Kidney capillary endothelial cell (primary cell): ENCODE measurements at regions not wholly inside any gene's neighbourhood (a gene's known extent, or its start where the extent isn't known, plus 50 kb on each side); places are given as distances from the start of the nearest gene placed in this dataset.

ENCODE experiments used
- DNase-seq: peaks from one replicate; pipeline ENCODE4 v3.0.0-alpha.2; 2018; ENCODE audit warnings: low spot score

GRCh38 chr7:155202106-155202871 is 95.4 kb upstream of the INSIG1 start:
- DNase-seq, result no peak

DNA sequence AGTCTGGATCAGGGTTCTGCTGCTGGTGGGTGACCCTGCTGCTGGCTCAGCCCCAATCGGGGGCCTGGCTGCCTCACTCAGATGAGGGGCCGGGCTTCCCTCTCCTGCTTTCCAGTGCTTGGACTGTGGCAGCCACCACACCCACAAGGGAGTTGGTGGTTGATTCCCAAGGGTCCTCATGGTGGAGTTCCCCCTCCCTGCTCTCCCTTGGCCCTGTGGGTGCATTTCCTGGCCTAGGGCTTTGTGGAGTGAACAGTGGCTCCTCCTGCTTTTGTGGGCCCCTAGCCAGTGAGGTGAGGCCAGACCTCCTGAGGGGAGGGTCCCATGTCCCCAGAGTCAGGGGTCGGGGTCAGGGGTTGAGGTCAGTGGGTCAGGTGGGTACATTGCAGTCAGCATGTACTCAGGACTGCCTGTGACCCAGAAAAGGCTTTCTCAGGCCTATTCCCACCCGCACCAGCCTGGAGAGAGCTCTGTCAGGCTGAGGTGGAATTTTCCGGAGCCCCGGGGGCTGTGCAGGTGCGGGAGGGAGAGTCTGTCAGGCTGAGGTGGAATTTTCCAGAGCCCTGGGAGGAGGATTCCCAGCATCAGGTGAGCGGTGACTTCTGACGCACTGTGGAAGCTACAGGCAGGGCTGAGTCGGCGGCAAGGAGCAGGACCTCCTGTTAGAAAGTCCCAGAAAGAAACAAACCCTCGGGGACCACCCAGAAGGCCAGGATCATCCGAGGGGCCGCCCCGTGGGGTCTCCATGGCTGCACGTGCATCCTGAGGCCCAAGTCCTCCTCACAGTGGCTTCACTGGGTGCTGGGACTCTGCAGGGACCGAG is 94.4 kb upstream of the INSIG1 start:
- DNase-seq, result no peak

DNA sequence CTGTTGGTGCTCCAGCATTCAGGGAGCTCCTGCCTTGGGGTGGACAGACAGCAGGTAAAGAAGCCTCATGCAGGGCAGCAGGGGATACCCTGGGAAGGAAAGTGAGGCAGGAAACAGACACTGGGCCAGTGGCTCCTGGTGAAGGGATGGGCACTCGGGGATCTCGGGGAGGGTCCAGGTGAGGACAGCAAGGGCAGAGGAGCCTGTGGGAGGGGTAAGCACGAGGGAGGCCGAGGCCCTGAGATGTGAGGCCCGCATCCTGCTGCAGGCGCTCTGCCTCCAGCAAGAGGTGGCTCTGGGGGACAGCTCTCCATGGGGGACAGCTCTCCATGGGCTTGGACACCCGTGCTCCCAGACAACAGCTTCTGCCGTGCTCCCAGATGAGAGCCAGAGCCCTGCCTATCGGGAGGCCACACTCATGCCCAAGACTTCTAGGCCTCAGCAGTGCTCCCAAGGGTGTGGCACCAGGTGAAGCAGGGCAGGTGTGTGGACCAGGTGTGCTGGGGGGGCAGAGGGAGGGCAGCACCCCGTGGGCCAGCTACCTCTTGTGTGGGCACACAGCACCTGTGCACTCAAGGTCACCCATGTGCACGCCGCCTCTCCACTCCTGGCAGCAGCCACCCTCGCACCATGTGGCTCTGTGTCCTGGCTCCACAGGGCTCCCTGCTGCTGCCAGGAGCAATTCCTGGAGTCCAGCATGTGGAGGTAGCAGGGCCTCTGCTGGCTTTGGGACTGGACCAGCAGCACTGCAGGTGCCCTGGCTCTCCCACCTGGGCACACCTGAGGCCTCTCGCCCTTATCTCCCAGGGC is 93.6 kb upstream of the INSIG1 start:
- no peak for DNase-seq

GRCh38 chr7:155204744-155205367 is 92.8 kb upstream of the INSIG1 start:
- no peak for DNase-seq

DNA sequence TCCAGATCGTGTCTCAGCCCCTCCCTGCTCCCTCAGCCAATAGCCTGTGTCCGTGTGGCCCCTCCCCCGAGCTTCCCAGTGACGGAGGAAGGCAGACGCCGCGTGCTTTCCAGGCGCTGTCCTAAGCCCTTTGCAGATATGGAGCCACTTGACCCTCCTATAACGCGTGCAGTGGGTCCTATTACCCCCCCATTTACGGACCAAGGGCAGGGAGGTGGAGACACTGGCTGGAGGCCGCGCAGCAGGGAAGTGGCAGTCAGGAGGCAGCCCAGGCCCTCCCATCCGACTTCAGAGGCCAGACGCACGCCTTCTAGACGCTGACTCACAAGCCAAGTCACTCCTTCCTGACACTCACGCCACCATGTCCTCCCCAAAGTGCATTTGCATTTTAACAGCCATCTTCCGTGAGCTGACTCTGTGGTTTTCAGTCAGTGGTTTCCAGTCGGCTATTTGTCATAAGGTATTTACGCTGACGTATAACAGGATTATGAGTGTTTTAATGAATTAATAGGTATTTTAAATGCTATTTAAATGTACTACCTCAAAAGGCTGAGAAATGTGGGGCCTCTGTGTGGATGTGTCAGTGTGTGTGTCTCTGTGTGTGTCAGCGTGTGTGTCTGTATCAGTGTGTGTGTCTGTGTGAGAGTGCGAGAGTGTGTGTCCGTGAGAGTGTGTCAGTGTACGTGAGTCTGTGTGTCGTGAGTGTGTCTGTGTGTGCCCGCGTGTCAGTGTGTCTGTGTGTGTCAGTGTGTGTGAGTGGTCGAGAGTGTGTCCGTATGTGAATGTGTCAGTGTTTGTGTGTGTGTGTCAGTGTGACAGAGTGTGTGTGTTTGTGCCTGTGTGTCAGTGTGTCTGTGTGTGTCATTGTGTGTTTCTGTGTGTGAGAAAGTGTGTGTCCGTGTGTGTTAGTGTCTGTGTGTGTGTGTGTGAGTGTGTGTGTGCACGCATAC is 92.0 kb upstream of the INSIG1 start:
- peak; percentile 98 for DNase-seq

DNA sequence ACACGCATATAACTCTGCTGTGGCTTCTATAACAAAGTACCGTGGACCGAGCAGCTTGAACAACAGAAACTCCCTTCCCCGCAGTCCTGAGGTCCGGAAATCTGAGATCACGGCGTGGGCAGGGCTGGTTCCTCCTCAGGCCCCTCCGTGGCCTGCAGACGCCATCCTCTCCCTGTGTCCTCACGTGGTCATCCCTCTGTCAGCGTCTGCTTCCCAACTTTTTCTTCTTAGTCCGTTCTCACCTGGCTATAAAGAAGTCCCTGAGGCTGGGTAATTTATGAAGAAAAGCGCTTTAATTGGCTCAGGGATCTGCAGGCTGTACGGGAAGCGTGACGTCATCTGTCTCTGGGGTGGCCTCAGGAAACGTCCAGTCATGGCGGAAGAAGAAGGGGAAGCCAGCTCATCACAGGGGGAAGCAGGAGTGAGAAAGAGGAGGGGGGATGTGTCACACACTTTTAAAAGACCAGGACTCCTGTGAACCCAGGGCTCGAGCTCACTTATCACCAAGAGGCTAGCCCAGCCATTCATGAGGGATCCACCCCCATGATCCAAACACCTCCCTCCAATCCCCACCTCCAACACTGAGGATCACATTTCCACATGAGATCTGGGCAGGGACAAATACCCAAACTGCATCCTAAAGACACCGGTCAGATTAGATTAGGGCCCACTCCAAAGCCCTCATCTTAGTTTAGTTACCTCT is 91.2 kb upstream of the INSIG1 start:
- DNase-seq, result peak; percentile 100

- no peak for DNase-seq
Observed at GRCh38 chr7:155207326-155208002, 90.2 kb upstream of the INSIG1 start.

DNA sequence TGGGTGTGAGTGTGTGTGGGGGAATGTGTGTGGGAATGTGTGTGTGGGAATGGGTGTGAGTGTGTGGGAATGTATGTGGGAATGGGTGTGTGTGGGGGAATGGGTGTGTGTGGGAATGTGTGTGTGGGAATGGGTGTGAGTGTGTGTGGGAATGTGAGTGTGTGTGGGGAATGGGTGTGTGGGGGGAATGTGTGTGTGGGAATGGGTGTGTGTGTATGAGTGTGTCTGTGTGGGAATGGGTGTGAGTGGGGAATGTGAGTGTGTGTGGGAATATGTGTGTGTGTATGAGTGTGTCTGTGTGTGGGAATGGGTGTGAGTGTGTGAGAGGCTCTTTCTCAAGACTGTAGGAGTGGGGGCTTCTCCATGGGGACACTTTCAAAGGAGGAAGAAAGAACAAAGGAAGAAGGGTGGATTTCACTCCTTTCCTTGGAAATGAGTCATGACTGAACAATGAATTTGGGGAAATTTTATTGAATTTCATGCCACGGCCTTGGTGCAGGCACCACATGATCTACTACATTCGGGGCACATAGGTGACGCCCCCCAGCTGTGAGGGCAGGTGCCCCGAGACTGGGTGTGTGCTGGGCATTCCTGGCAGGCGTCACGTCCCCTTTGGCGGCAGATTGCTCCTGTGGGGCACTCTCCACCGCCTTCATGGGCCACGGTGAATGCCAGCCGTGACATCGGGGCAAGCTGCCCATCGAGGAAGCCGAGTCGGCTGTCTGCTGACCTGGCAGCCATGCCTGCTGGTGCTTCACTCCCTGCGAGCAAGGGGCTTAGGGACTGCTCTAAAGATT is 88.8 kb upstream of the INSIG1 start:
- peak; percentile 72 for DNase-seq

DNA sequence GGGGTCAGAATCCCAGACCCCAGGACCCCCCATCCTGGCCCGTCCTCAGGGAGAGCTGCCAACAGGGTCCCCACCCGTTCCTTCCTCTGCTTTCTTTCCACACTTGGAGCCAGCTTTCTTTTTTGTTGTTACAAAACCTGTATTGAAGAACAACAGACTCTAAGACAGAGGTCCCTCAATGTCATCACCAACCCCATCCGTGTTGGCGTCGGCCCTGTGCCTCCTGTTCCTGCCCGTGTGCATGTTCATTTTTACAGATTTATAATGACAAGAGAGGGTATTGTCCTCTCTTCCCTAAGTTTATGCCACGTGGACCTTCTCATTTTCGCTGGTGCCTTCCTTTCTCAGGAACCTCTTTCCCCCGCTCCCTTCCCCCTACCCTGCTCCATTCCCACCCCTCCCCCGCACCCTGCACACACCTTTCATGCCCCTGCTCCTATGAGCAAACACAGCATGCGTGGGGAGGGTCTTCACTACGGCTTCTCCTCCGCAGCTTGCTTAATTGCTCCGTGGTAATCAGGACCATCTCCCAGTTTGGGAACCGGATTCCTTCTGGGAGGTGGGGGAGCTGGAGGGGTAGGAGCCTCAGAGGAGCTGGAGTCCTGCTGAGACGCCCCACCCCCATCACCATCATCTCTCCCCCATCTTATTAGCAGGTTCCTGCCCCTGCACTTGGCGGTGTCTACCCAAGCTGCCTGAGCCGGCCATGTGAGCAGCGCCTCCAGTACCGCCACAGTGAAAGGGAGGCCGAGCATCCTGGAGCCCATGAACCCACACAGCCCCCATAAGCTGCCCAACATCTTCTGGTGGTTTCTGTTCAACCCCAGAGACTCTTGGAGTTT is 88.0 kb upstream of the INSIG1 start:
- no peak for DNase-seq

DNA sequence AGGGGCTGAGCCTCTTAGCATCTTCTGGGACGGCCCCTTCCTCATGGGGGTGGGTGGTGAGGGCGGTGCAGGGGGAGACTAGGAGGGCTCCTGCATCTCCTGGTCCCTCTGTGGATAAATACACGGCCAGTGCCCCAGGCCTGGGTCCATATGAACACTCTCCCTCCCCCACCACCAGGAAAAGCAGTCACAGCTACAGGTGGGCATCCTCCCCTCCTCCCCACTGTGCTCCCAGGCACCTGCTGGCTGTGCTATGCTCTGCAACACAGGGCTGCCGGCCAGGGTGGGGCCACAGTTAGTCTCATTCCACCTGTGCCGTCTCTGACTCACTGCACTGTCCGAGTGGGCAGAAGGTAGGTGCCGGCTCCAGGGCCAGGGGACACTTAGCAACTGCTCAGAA is 87.3 kb upstream of the INSIG1 start:
- DNase-seq, result no peak

GRCh38 chr7:155211173-155211572 is 86.5 kb upstream of the INSIG1 start:
- DNase-seq, result no peak

DNA sequence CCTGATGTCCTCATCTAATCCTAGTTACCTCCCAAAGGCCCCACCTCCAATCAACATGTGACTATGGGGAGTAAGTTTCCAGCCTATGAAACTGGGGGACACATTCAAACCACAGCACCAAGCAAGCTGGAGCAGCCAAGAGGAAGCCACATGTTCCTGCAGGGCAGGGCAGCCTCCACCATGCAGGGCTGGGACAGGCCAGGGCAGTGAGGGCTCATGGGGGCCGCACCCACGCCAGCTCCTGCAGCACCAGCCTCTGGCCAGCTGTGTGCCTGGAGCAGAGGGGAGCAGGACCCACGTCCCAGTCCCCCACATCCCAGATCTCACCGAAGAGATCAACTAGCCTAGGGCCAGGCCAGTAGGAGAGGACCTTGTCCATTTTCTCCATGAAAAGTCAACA is 85.9 kb upstream of the INSIG1 start:
- DNase-seq, result no peak

- DNase-seq, result no peak
Observed at GRCh38 chr7:155212301-155213015, 85.2 kb upstream of the INSIG1 start.

DNA sequence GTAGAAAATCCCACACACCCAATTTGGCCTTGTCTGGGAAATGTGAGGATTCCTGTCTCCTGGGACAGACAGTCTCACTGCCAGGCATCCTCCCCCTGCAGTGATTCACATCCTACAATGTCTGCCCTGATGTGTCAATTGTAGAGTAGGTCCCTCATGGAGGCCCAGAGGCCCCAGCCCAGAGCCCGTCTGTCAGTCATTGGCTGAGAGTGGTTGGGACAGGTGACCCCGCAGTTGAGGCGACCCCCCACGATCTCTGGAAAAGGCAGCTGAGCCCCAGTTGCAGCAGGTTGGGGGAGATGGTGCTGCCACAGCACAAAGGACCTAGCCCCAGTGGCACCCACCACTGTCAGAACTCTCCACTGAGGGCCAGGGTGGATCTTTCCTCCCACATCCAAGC is 84.3 kb upstream of the INSIG1 start:
- peak; percentile 89 for DNase-seq

DNA sequence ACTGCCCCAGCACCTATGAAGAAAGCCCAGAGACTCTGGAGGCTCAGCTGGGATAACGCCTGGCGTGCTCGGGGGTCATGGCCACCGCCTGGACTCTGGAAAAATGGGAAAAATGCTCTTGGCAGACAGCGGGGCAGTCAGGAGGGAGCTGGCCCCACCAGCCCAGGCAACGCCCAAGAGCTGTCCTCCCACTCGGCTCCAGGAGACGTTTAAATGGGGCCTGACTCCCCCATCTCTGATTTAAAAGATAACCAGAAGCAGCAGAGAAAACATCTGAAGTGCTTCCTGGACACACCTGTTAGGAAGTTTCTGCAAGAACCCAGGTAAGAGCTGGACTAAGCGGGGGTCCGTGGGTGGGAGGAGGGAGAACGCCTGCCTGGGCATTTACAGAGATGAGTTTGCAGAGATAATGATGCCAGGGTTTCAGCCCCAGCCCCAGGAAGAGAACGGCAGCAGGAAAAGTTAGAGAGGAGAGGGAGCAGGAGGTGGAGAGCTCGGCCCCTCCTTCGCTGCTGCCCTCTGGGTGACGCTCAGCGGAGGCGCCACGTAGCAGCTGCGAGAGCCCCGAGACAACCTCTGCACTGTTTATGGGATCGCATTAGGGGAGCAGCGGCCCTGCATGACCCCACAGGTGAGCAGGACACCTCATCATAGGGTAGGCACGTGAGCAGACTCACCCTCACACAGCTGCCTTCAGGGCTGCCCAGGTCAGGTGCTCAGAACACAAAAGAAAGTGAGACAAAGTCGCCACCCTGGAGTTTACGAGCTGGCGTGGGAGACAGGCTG is 83.5 kb upstream of the INSIG1 start:
- no peak for DNase-seq

DNA sequence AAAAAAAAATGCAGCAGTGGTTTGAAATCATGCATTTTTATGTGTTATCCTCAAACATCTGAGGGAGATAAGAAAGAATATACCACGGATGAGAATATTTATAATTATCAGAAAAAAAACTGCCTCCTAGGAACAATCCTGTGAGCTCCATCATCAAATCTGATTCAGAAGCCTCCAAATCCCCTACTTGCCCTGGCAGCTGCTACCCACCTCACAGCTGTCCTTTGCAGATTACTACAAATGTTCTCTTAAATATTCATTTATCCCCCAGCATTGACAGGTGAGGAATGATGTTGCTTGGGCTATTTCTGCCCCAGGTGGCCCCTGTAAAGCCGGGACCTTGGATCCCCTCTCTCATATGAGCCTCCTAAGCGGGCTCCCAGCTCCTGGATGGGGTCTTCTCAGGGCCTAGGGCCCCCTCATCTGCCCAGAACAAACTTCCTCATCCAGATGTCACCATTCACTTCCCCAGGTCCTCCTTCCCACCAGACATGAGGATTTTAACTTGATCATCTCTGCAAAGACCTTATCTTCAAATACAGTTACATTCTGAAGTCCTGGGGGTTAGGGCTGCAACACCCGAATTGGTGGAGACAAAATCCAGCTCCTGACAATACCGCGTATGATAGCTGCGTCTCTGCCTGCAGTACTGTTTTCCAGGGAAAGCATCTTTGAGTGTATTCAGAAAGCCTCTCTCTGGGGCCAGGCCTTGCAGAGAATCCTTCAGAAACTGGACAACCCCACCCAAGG is 81.9 kb upstream of the INSIG1 start:
- no peak for DNase-seq
